IMR-90 (cell line): ENCODE measurements at regions not wholly inside any gene's neighbourhood (a gene's known extent, or its start where the extent isn't known, plus 50 kb on each side); places are given as distances from the start of the nearest gene placed in this dataset.

Experiments
- ATAC-seq: fragments of 200-7000 bp; cut with Tn5 transposase; 2 replicates; pipeline ENCODE4 v1.9.1; 2020; ENCODE audit warnings: low read depth, mild to moderate bottlenecking, moderate library complexity
- BruUV-seq: library from RNA; stranded (reverse); fragments of 400-500 nt; replicated peaks from 2 replicates; lab custom pipeline; 2021; lab: Mats Ljungman, UMichigan
- CTCF ChIA-PET: fragments of 300-600 bp; formaldehyde crosslinking; extraction: SDS; loops from one replicate; lab custom pipeline; 2021; ENCODE audit warnings: antibody characterized with exemption; lab: Yijun Ruan, JAX
- POLR2A ChIA-PET: fragments of 300-600 bp; sonication (Branson Sonifier 250); formaldehyde crosslinking; loops from one replicate; lab custom pipeline; 2022; ENCODE audit warnings: antibody characterized with exemption; ENCODE audit not compliant: unreplicated experiment; lab: Charles Lee
- DNase-seq: peaks from one replicate; pipeline ENCODE4 v3.0.0; 2013
- H2AFZ ChIP-seq: replicated peaks from 2 replicates; pipeline ENCODE3; 2013; ENCODE audit warnings: low read length, mild to moderate bottlenecking; ENCODE audit not compliant: poor library complexity
- H2AK5ac ChIP-seq: 2 replicates; pipeline ENCODE4 v1.6.1; 2013; ENCODE audit warnings: low read depth, low read length, inconsistent platforms
- H2AK9ac ChIP-seq: replicated peaks from 2 replicates; pipeline ENCODE3; 2013; ENCODE audit warnings: mild to moderate bottlenecking, low read depth, low read length, moderate library complexity; ENCODE audit not compliant: poor library complexity
- H2BK120ac ChIP-seq: 2 replicates; pipeline ENCODE4 v1.6.1; 2013; ENCODE audit warnings: low read depth, low read length, inconsistent platforms
- H2BK15ac ChIP-seq: 3 replicates; pipeline ENCODE4 v1.6.1; 2013; ENCODE audit warnings: low read depth, low read length, inconsistent platforms
- H2BK20ac ChIP-seq: 2 replicates; pipeline ENCODE4 v1.6.1; 2013; ENCODE audit warnings: low read depth, mild to moderate bottlenecking, inconsistent platforms, low read length, moderate library complexity
- H2BK5ac ChIP-seq: 2 replicates; pipeline ENCODE4 v1.6.1; 2013; ENCODE audit warnings: mild to moderate bottlenecking, low read depth, low read length, inconsistent platforms; ENCODE audit not compliant: poor library complexity, severe bottlenecking
- H3K14ac ChIP-seq: replicated peaks from 2 replicates; pipeline ENCODE4 v1.6.1; 2013; ENCODE audit warnings: low read depth, low read length, inconsistent platforms
- H3K18ac ChIP-seq: 2 replicates; pipeline ENCODE4 v1.6.1; 2013; ENCODE audit warnings: low read depth, low read length, control low read depth
- H3K23ac ChIP-seq: 2 replicates; pipeline ENCODE4 v1.6.1; 2013; ENCODE audit warnings: low read depth, low read length, inconsistent platforms
- H3K27ac ChIP-seq: 2 replicates; pipeline ENCODE4 v1.5.1; 2013; ENCODE audit warnings: mild to moderate bottlenecking, control low read depth, low read length; ENCODE audit not compliant: insufficient read depth
- H3K27me3 ChIP-seq: 2 replicates; pipeline ENCODE4 v1.6.1; 2013; ENCODE audit warnings: low read length; ENCODE audit not compliant: control insufficient read depth, insufficient read depth
- H3K36me3 ChIP-seq: 2 replicates; pipeline ENCODE4 v1.6.1; 2013; ENCODE audit warnings: low read length, mixed read lengths; ENCODE audit not compliant: control insufficient read depth, insufficient read depth
- H3K4ac ChIP-seq: 2 replicates; pipeline ENCODE4 v1.6.1; 2013; ENCODE audit warnings: low read depth, low read length, inconsistent platforms
- H3K4me1 ChIP-seq: 2 replicates; pipeline ENCODE4 v1.6.1; 2013; ENCODE audit warnings: low read length, mixed read lengths; ENCODE audit not compliant: control insufficient read depth, insufficient read depth
- H3K4me2 ChIP-seq: 2 replicates; pipeline ENCODE4 v1.6.1; 2013; ENCODE audit warnings: low read depth, mild to moderate bottlenecking, control low read depth, low read length, moderate library complexity
- H3K4me3 ChIP-seq: 2 replicates; pipeline ENCODE4 v1.5.1; 2013; ENCODE audit warnings: low read depth, mild to moderate bottlenecking, control low read depth, low read length, moderate library complexity; ENCODE audit not compliant: insufficient read depth
- H3K56ac ChIP-seq: 2 replicates; pipeline ENCODE4 v1.6.1; 2013; ENCODE audit warnings: low read length, inconsistent platforms; ENCODE audit not compliant: insufficient read depth; ENCODE audit errors: extremely low read depth
- H3K79me1 ChIP-seq, 2 experiments: 2 replicates each; pipeline ENCODE4 v1.6.1; 2013; ENCODE audit warnings: low read length in 2 of 2, inconsistent platforms in 1 of 2, low read depth in 1 of 2
- H3K9ac ChIP-seq: 2 replicates; pipeline ENCODE4 v1.6.1; 2013; ENCODE audit warnings: low read depth, low read length, control low read depth
- H3K9me1 ChIP-seq: 2 replicates; pipeline ENCODE4 v1.6.1; 2013; ENCODE audit warnings: low read length, inconsistent platforms; ENCODE audit not compliant: insufficient read depth
- H3K9me3 ChIP-seq: 2 replicates; pipeline ENCODE4 v1.6.1; 2013; ENCODE audit warnings: low read length; ENCODE audit not compliant: control insufficient read depth, insufficient read depth
- H4K20me1 ChIP-seq: 2 replicates; pipeline ENCODE4 v1.6.1; 2013; ENCODE audit warnings: low read length, inconsistent platforms; ENCODE audit not compliant: insufficient read depth
- H4K5ac ChIP-seq: 2 replicates; pipeline ENCODE4 v1.6.1; 2013; ENCODE audit warnings: mild to moderate bottlenecking, low read depth, low read length, control low read depth
- H4K8ac ChIP-seq, 2 experiments: 2 replicates each; pipeline ENCODE4 v1.6.1; 2013; ENCODE audit warnings: low read depth in 2 of 2, low read length in 2 of 2, control low read depth in 1 of 2, inconsistent platforms in 1 of 2
- H4K91ac ChIP-seq: 2 replicates; pipeline ENCODE4 v1.6.1; 2013; ENCODE audit warnings: low read depth, low read length, inconsistent platforms; ENCODE audit not compliant: insufficient read depth
- BHLHE40 ChIP-seq: fragments of 150-350 bp; IDR thresholded peaks from 2 replicates; pipeline ENCODE4 v1.6.1; 2016; ENCODE audit warnings: mild to moderate bottlenecking, low read depth, low read length
- CEBPB ChIP-seq: IDR thresholded peaks from 2 replicates; pipeline ENCODE4 v1.6.1; 2012; ENCODE audit warnings: low read depth, low read length, improper control_type of control experiment
- CHD1 ChIP-seq: IDR thresholded peaks from 2 replicates; pipeline ENCODE4 v1.6.1; 2012; ENCODE audit warnings: low read depth, low read length, improper control_type of control experiment
- CTCF ChIP-seq: conservative IDR thresholded peaks from 2 replicates; pipeline ENCODE4 v1.5.1; 2012; ENCODE audit warnings: mild to moderate bottlenecking, low read depth, low read length, improper control_type of control experiment
- ELK1 ChIP-seq: fragments of 150-350 bp; IDR thresholded peaks from 2 replicates; pipeline ENCODE4 v1.6.1; 2016; ENCODE audit warnings: low read depth, mild to moderate bottlenecking, low read length, moderate library complexity, borderline replicate concordance
- FOS ChIP-seq: fragments of 150-350 bp; IDR thresholded peaks from 2 replicates; pipeline ENCODE4 v1.6.1; 2016; ENCODE audit warnings: low read depth, low read length
- MAFK ChIP-seq: IDR thresholded peaks from 2 replicates; pipeline ENCODE4 v1.6.1; 2012; ENCODE audit warnings: low read depth, low read length, improper control_type of control experiment
- MAZ ChIP-seq: IDR thresholded peaks from 2 replicates; pipeline ENCODE4 v1.6.1; 2012; ENCODE audit warnings: low read depth, mild to moderate bottlenecking, low read length, improper control_type of control experiment, moderate library complexity, borderline replicate concordance
- MXI1 ChIP-seq: IDR thresholded peaks from 2 replicates; pipeline ENCODE4 v1.6.1; 2012; ENCODE audit warnings: low read depth, mild to moderate bottlenecking, low read length, moderate library complexity, borderline replicate concordance
- NFE2L2 ChIP-seq: fragments of 150-350 bp; IDR thresholded peaks from 2 replicates; pipeline ENCODE4 v1.6.1; 2016; ENCODE audit warnings: low read depth, mild to moderate bottlenecking, low read length
- POLR2A ChIP-seq: IDR thresholded peaks from 2 replicates; pipeline ENCODE4 v1.6.1; 2012; ENCODE audit warnings: mild to moderate bottlenecking, low read depth, low read length
- RAD21 ChIP-seq: IDR thresholded peaks from 2 replicates; pipeline ENCODE4 v1.6.1; 2012; ENCODE audit warnings: low read length, improper control_type of control experiment
- RCOR1 ChIP-seq: IDR thresholded peaks from 2 replicates; pipeline ENCODE4 v1.6.1; 2012; ENCODE audit warnings: mild to moderate bottlenecking, low read length, improper control_type of control experiment; ENCODE audit not compliant: insufficient replicate concordance
- RFX5 ChIP-seq: IDR thresholded peaks from 2 replicates; pipeline ENCODE4 v1.8.0; 2012; ENCODE audit warnings: low read depth, mild to moderate bottlenecking, low read length, moderate library complexity
- SMC3 ChIP-seq: fragments of 150-350 bp; IDR thresholded peaks from 2 replicates; pipeline ENCODE4 v1.6.1; 2016; ENCODE audit warnings: low read depth, mild to moderate bottlenecking, antibody characterized with exemption, low read length, moderate library complexity
- WGBS, 2 experiments: methylation state at CpG; one replicate each; pipeline versions ENCODE4 v1.1.5 to v1.1.7; 2013; ENCODE audit warnings: missing lambda C conversion rate in 2 of 2; ENCODE audit not compliant: insufficient read length in 1 of 2; ENCODE audit errors: extremely low coverage in 2 of 2; 5-methylcytosine and 5-hydroxymethylcytosine counted together
- dilution Hi-C: fragments of 300-500 bp; cut with HindIII; formaldehyde crosslinking; loops from one replicate; pipeline ENCODE4 v1.14.3; 2018; ENCODE audit warnings: low sequenced_read_pairs; ENCODE audit not compliant: unreplicated experiment
- in situ Hi-C: fragments of 300-500 bp; cut with MboI; formaldehyde crosslinking; loops from 3 replicates; pipeline ENCODE4 v1.14.3; 2019; ENCODE audit warnings: low sequenced_read_pairs, inconsistent platforms, mixed read lengths
- intact Hi-C: fragments of 100-400 bp; cut with micrococcal nuclease; formaldehyde crosslinking; loops from 2 replicates; pipeline ENCODE4 v1.10.0; 2022
- TF ChIP-seq, protein P1 (sequence below): fragments of 150-350 bp; IDR thresholded peaks from 2 replicates; pipeline ENCODE4 v1.6.1; 2017; ENCODE audit warnings: mild to moderate bottlenecking, antibody characterized with exemption, low read length, low read depth

DNA sequence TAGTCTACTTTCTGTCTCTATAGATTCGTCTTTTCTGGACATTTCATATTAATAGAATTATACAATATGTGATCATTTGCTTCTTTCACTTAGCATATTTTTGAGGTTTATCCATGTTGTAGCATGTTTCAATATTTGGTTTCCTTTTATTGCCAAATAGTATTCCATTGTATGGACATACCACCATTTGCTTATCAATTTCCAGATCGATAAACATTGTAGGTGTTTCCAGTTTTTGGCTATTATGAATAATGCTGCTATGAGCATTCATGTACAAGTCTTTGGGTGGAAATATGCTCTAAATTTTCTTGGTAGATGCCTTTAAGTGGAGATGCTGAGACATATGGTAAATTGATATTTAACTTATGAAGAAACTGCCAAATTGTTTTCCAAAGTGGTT, 114.1 kb downstream of the RND3 start:
- intact Hi-C loops, result loop anchor here (10.0 kb wide), 1 partner anchor 69 kb away; no protein-coding TSS in a partner anchor
- no peaks in the 10 kb centered on the region for H3K36me3 ChIP-seq
- H3K4ac ChIP-seq, result no peak overlapping the region
- no peak overlapping the region for H2AK5ac ChIP-seq
- no peak overlapping the region for H3K4me2 ChIP-seq
- no peak for TF ChIP-seq CHD1
- TF ChIP-seq MXI1, result no peak
- TF ChIP-seq, protein P1, sequence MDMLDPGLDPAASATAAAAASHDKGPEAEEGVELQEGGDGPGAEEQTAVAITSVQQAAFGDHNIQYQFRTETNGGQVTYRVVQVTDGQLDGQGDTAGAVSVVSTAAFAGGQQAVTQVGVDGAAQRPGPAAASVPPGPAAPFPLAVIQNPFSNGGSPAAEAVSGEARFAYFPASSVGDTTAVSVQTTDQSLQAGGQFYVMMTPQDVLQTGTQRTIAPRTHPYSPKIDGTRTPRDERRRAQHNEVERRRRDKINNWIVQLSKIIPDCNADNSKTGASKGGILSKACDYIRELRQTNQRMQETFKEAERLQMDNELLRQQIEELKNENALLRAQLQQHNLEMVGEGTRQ, result no peak
- no peak for TF ChIP-seq MAFK
- no peak for TF ChIP-seq ELK1
- no peak for TF ChIP-seq CEBPB
- TF ChIP-seq FOS, result no peak
- TF ChIP-seq RFX5, result no peak
- no peak for TF ChIP-seq RAD21
- TF ChIP-seq SMC3, result no peak
- TF ChIP-seq BHLHE40, result no peak
- TF ChIP-seq POLR2A, result no peak
- TF ChIP-seq RCOR1, result no peak
- no peak for TF ChIP-seq NFE2L2
- TF ChIP-seq CTCF, result no peak
- TF ChIP-seq MAZ, result no peak
- BruUV-seq, result no TSS peak
- H3K9me1 ChIP-seq, result no peaks in the 10 kb centered on the region
- no peaks in the 10 kb centered on the region for H4K20me1 ChIP-seq
- no peaks in the 10 kb centered on the region for H3K9me3 ChIP-seq
- H2AK9ac ChIP-seq, result no peak overlapping the region
- DNase-seq, result no peak
- dilution Hi-C loops, result no loop called here
- no CpG with 5 or more reads among the region's 2 CpGs for WGBS, 2 experiments
- H2AFZ ChIP-seq, result no peak overlapping the region
- ChIA-PET POLR2A (no interaction called here), CTCF (no interaction called here)
- no peak overlapping the region for H2BK15ac ChIP-seq
- H3K4me3 ChIP-seq, result no peak overlapping the region
- H3K23ac ChIP-seq, result no peak overlapping the region
- H4K8ac ChIP-seq, result no peak overlapping the region
- H2BK120ac ChIP-seq, result no peak overlapping the region
- H3K9ac ChIP-seq, result no peak overlapping the region
- no peak overlapping the region for H2BK20ac ChIP-seq
- no peaks in the 10 kb centered on the region for H3K27me3 ChIP-seq
- H3K56ac ChIP-seq, result no peak overlapping the region
- H3K79me1 ChIP-seq, result no peaks in the 10 kb centered on the region
- no peak overlapping the region for H2BK5ac ChIP-seq
- no peaks in the 10 kb centered on the region; the same call in 1 of the 2 replicates for H3K4me1 ChIP-seq
- H4K91ac ChIP-seq, result no peak overlapping the region
- no peak for ATAC-seq
- H3K14ac ChIP-seq, result no peak overlapping the region
- in situ Hi-C loops, result no loop called here
- H3K27ac ChIP-seq, result no peak overlapping the region
- no peak overlapping the region for H4K5ac ChIP-seq
- H3K18ac ChIP-seq, result no peak overlapping the region
